ENCODE measurements at regions not wholly inside any gene's neighbourhood (a gene's known extent, or its start where the extent isn't known, plus 50 kb on each side); places are given as distances from the start of the nearest gene placed in this dataset.
"Not testable (repeated sequence)": the region's sequence is repeated elsewhere in the genome, so short reads cannot be mapped to it uniquely, and the experiment has no call there.

GRCh38 chr7:68805159-68805558 lies 793.1 kb upstream of the AUTS2 start:
- DNase-seq: no peak

DNA sequence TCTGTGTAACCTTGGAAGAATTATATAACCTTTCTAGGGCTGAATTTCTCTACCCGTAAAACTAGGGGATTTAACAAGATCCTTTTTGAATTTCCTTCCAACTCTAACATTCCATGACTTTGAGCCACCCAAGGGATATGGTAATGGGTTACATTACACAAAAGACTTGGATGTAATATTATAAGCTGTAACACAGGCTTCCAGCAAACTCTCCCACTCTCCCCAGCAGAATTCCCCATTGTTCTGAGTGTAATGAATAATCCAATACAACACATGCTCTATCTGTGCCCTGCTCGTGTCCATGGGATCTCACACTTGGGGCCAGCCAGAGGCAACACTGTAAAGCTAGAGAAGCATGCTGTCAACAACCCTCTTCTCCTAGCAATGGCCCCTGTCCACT lies 790.6 kb upstream of the AUTS2 start:
- DNase-seq: no peak

- DNase-seq: no peak
These were observed 784.7 kb upstream of the AUTS2 start for GRCh38 chr7:68813551-68814080.

DNA sequence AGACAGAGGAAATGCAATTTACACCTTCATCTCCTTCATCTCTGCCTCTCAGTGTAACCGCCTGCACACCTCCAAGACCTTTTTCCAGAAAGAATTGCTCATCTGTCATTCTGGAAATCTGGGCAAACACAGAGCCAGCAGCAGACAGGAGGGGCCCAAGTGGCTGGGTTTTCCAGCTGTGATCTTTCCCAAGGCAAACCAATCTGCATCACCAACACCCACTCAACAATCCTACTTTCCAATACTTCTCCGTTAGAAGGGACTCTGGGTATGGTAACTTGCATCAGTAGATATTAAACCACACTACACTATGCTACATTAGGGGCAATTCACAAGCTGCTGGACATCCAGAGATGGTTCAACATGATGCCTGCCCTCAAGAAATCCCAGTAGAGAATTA lies 781.8 kb upstream of the AUTS2 start:
- DNase-seq: no peak

GRCh38 chr7:68820321-68820720 lies 778.0 kb upstream of the AUTS2 start:
- no peak for DNase-seq

- no peak for DNase-seq
These were observed 776.4 kb upstream of the AUTS2 start for GRCh38 chr7:68821846-68822245.

GRCh38 chr7:68823996-68824780 lies 774.1 kb upstream of the AUTS2 start:
- DNase-seq: no peak

DNA sequence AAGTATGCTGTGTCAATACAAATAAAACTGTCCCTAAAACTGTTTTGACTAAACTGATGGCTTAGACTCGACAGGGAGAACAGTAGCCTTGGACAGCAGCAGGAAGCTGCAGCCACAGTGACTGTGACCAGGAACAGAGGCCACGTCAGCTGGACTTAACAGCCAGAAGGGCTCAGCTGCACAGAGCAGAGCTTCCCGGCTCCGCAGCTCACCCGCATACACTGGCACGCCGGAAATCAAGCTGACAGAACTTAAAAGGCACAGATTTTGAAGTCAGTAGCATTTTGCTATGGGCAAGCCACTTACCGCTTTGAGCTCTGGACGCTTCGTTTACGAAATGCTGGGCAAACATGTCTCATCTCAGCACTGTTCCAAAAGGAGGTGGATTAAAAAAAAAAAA lies 769.7 kb upstream of the AUTS2 start:
- no peak for DNase-seq

GRCh38 chr7:68833422-68833821 lies 764.9 kb upstream of the AUTS2 start:
- DNase-seq: no peak

GRCh38 chr7:68839014-68839413 lies 759.3 kb upstream of the AUTS2 start:
- DNase-seq: no peak

DNA sequence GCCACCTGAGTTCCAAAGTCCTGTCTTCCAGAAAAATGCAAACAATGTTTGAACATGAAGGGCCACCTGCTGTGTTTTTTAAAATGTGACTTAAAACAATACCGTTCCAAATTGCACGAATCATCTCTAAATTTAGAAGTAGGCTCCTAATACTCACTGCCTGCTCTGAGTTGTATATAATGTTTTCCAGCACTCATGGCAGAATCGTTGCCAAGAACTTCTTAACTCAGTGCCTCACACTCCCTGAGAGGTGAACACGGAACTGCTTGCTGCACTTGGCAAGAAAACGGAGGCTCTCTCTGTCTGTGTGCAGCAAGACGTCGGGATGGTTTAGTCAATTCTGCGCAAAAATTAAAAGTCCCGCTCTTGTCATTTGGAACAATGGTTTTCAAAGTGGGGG lies 757.3 kb upstream of the AUTS2 start:
- no peak for DNase-seq

DNA sequence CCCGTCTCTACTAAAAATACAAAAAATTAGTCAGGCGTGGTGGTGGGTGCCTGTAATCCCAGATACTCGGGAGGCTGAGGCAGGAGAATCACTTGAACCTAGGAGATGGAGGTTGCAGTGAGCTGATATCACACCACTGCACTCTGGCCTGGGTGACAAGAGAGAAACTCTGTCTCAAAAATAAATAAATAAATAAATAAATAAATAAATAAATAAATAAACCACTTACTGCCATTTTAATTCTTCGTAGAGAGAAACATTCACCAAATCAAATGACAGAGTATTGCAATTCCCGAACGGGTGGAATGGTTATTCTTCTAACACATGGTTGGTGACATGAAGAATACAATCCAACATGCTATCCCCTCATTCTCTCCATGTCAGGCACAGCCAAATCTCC lies 754.3 kb upstream of the AUTS2 start:
- not testable (repeated sequence) for DNase-seq

GRCh38 chr7:68846811-68847325 lies 751.4 kb upstream of the AUTS2 start:
- no peak for DNase-seq

GRCh38 chr7:68853254-68853653 lies 745.0 kb upstream of the AUTS2 start:
- DNase-seq: no peak

GRCh38 chr7:68857571-68857970 lies 740.7 kb upstream of the AUTS2 start:
- DNase-seq: no peak

- no peak for DNase-seq
These were observed 739.8 kb upstream of the AUTS2 start for GRCh38 chr7:68858497-68858896.

GRCh38 chr7:68861171-68861570 lies 737.1 kb upstream of the AUTS2 start:
- no peak for DNase-seq

- no peak for DNase-seq
These were observed 736.0 kb upstream of the AUTS2 start for GRCh38 chr7:68862261-68862660.

DNA sequence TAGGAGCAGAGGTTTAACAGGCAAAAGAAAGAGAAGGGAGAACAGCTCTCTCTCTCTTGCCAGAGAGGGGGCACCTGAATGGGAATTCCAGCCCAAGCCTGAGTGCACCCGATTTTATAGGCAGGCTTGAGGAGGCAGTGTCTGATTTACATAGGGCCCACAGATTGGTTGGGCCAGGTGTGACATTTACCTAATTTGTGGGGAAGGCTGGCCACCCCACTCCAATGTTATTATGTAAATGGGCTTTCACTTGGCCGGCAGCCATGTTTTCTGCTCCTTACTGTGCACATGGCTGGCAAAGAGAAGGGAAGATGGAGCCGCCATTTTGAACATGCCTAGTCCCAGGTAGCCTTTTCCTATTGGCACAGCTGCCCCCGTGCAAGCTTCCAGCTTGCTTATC lies 735.5 kb upstream of the AUTS2 start:
- DNase-seq: no peak

- DNase-seq: no peak
These were observed 732.7 kb upstream of the AUTS2 start for GRCh38 chr7:68865351-68866199.

DNA sequence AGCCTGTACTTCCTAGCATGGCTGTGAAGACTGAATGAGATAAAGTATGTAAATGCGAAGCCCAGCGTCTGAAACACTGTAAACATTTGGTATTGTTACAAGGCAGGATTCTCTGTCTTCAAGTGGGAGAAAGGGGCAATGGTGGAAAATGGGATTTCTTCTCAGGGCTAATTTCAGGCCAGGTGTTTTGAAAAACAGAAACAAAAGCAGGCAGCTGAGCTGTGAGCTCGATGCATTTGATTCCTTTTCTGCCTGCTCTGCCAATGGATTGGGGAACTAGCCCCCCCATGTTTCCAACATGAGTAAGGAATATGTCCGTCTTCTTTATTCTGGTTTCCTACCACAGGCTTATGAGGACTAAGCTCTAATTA lies 732.1 kb upstream of the AUTS2 start:
- DNase-seq: no peak

DNA sequence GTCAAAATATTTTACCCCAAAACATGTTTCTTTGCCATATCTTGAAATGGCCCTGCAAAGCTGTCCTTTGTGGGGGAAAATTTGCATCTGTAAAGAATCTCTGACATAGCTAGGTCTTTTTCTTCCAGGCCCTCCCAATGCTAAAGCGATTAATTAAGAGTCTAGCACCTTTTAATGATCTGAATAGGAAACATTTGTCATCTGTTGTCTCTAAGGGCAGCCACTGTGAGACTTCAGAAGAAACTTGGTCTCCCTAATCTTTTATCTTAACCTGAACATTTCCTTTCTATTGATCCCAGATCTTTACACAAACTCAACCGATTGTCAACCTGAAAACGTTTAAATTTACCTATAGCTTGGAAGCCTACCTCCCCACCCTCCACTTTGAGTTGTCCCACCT lies 731.6 kb upstream of the AUTS2 start:
- DNase-seq: not testable (repeated sequence)

GRCh38 chr7:68868978-68869377 lies 729.3 kb upstream of the AUTS2 start:
- no peak for DNase-seq

- DNase-seq: no peak
These were observed 724.7 kb upstream of the AUTS2 start for GRCh38 chr7:68873616-68874015.

All from AML-193 (cell line).